Left lobe of liver (tissue), 2 donors: ENCODE measurements at regions not wholly inside any gene's neighbourhood (a gene's known extent, or its start where the extent isn't known, plus 50 kb on each side); places are given as distances from the start of the nearest gene placed in this dataset.
A peak's percentile ranks its signal among the peaks of the same experiment; 100 is the strongest.
"Not testable (repeated sequence)": the region's sequence is repeated elsewhere in the genome, so short reads cannot be mapped to it uniquely, and the experiment has no call there.

Source experiments
- ATAC-seq: fragments of 200-7000 bp; cut with Tn5 transposase; one replicate; pipeline ENCODE4 v1.9.1; 2020; ENCODE audit warnings: mild to moderate bottlenecking, moderate library complexity
- DNase-seq: peaks from one replicate; pipeline ENCODE4 v3.0.0-alpha.2; 2020; ENCODE audit warnings: low spot score
- donor health status: DM: no; HTN: no; CAD: no; lungs with moderate emphysema.
- donor health status: DM: no; HTN: yes; CAD: no.

DNA sequence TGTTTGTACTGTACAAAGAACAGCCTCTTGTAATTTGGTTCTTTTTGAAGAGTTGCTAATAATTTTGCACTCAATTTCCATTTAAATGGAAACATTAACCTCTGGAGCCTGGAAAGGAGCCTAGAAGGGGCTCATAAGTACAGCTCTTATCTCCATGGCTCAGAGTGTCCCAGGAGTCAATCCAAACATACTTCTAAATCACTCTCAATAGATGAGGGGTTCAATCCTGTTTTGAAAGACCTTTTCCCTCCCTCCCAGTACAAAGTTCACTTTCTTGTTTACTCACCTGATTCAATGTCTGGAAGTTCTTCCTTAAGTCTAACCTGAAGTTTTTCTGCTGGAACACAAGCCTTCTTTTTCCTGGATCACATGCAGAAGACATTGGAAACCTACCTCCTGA is 273.0 kb upstream of the PLET1 start:
- no peak for DNase-seq
- ATAC-seq, result peak; percentile 52

DNA sequence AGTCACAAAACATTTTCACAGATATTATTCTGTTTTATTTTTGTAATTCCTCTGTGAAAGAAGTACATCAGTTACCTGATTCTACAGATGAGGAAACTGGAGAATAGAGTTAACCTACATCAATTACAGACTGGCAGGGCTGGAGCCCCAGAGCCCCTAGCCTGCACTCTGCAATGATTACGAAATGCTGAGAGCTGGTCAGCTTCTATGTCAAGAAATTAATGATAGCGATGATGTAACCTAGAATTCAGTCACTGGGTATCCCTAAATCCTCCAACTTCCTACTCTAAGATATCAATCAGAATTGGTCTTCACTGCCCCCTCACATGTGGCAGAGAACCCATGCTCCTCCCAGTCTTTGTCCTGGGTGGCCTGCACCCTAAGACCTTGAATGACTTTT is 273.5 kb upstream of the PLET1 start:
- DNase-seq, result no peak
- peak; percentile 21 for ATAC-seq

DNA sequence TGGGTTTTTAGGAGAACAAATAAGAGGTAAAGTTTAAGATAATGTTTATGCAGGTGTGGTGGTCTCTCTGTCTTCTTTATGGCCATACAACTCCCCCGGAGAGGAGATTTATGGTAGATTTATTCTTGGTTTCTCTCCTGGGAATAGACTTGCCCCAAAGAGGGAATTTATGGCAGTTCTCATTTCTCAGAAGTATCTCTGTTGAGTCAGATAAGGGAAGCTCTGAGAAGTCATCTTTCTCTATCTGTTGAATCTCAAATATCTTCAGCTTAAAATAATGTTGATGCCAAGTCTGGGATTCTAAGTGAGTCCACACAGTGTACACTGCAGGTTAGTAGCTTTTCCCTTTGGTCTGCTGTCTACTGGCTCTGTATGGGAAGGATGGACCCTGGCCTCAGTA is 276.4 kb upstream of the PLET1 start:
- no peak for DNase-seq
- no peak for ATAC-seq

DNA sequence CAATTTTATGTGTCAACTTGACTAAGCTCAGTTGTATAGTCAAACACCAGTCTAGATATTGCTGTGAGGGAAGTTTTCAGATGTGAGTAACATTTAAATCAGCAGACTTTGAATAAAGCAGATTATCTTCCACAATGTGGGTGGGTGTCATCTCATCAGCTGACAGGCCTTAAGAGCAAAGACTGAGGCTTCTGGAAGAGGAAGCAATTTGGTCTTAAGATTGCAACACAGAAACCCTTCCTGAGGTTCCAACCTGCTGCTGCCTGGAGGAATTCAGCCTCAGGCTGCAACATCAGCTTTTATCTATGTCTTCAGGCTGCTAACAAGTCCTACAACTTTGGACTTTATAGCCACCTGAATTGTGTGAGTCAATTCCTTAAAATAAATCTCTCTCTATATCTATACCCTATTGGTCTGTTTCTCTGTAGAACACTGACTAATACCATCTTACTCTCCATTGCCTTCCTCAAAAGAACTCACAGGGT is 277.2 kb upstream of the PLET1 start:
- DNase-seq (no peak), ATAC-seq (no peak)

DNA sequence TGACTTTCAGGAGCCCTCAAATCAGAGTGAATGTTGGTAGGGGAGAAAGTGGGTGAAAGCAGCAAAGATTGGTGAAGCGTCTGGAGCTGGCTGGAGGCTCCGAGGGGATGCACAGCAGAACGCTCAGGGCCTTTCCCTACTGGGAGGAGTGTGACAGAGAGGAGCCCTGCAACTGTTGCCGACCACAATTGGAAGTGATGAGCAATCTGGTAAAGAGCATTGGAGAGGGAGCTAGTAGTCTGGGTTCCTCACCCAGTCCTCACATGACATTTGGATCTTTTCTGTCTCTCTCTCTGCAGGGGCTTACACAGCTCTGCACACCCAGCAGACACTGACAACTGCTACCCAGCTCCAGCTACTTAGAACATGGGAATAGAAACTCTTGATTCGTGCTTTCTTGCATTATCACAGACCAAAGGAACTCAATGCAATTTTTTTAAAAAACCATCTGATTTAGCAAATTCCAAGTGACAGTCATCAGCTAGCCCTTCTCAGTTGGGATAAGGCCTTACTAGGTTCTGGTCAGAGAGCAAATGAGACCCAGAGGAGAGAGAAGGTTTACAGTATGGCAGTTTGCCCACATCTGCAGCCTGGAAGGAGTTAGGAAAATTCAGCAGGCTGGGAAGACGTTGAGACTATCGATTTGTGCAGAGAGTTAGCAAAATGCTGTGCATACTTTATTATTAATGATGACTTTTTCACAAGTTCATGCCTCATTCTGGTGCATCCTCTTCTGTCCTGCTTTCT is 278.0 kb upstream of the PLET1 start:
- ATAC-seq (no peak), DNase-seq (no peak)

DNA sequence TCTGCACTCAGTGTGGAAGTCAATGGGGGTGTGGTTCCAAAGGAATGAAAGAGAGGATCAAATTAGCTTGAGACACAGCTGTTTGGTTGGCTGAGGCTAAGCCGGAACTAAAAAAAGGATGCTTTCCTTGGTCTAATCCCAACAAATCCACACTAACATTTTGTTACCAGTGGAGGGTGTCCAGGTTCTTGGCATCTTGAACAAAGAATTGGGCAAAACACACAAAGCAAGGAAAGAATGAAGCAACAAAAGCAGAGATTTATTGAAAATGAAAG is 278.6 kb upstream of the PLET1 start:
- ATAC-seq, DNase-seq: not testable (repeated sequence)

DNA sequence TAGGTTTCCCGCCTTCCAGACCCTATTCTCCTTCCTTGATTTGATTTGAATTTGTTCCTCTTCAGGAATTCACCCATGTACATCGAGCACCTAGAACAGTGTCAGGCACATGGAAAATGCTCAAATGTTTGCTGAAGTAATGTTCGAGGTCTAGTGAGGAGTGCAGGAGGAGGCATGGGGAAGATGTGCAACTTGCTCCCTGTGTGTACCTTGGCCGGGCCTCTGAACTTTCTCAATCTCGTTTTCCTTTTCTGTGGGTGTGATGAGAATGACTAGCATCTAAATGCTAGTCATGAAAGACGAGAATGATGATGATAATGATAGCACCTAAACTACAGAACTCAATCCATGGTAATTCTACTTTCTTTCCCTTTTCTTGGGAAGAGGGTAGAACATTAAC is 279.1 kb upstream of the PLET1 start:
- ATAC-seq, result no peak

DNA sequence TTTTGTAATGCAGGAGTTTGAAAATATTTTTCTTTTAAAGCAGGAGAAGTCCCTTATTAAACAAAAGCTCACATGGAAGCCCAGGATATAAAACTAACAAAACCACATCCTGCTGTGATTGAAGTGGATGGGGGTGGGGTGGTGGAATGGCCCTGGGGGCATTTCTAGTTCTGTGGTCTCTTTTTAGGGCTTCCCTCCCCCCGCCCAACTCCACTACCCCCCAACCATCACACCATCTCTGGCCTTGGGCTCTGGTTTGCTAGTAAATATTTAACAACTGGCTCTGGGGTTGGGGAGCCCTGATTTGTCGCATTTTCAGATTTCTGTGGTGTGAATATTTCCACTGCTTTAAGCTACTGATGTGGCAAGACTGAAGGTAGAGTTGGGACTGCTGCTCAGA is 279.6 kb upstream of the PLET1 start:
- DNase-seq, result no peak
- no peak for ATAC-seq

More for the DNA sequence above, 279.1 kb upstream of the PLET1 start:
- no peak for DNase-seq

DNA sequence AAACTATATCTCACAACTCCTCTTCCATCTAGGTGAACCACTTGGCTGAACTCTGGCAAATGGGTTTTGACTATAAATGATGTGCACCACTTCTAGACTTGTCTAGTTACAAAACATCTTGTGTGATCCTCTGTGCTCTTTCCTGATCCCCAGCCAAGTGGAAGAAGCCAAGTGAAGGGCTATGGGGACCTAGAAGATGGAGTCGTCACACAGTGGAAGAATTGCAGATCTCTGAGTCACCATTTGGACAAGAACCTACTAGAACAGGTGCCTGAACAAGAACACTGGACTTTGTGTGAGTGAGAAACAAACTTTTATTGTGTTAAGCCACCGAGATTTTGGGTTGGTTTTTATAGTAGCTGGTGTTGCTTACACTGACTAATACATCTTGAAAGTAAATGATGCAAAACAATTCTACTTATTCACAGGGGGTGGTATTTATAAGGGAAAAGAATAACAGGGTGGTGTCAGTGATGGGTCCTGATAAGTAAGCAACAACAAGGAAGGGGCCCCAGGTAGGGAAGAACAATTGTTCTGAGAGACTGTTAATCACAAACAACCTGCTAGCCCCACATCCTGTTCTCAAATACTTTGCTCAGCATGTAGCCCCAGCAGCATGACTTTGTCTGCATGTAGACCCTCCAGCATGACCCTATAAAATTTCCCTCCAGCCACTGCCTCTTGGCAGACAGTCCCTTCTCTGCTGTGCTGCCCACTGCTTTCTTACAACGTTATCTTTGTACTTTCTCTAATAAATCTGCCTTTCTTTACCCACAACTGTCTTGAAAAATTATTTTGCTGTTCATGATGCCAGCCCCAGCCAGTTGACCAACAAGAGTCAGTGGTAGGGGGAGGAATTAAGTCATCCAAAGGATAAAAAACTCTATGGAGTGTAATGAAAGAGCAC is 280.7 kb upstream of the PLET1 start:
- ATAC-seq, result no peak
- no peak for DNase-seq

DNA sequence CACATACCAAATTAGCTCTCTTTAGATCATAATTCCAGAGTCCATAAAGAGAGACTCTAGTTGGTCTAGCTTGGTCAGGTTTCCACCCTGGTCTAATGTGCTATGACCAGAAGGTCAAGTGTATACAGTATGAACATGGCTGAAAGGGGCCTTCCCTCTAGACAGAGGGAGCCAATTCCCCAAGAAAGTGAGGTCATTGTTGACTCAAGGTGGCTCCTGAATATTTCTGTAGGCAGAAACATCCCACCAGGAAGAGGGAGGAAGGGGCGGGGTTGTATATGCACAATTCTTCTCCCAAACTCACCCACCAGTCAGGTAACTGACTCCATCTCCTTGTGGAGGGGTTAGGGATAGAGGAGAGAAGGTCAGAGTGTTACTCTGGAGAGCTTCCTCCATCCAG is 281.8 kb upstream of the PLET1 start:
- ATAC-seq (no peak), DNase-seq (no peak)

DNA sequence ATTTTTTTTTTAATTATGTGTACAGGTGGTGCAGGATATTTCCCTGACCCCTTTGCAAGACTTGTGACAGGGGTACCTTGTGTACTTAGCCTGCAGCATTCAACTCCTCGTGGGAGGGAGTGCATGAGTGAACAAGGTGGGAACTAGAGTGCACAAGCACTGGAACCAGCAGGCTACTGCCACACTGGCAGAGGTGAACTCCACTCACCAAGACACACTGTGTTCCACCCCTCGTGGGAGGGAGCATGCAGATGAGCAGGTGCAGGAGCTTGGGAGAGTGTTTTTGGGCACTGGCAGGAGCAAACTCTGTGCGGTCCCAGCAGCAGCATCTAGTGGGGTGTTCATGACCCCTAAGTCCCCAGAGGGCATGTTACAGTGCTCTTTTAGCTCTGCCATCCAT is 282.7 kb upstream of the PLET1 start:
- ATAC-seq (no peak), DNase-seq (no peak)

DNA sequence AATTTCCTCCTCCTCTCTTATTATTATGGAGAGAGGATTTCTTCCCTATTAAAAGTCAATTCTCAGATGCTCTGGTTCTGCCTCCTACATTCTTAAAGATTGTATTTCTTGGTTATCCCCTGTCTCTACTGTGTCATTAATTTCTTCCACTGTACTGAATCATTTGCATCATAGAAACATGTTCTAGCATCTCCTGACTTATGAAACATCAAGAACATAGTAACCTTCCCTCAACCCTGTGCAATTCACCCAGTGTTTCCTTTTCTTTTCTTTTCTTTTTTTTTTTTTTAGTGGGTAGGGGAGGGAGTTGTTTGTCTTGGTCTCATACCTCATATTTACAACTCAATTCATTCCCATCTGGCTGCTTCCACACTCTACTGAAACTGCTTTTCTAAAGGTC is 288.0 kb upstream of the PLET1 start:
- DNase-seq, result no peak
- ATAC-seq, result no peak

DNA sequence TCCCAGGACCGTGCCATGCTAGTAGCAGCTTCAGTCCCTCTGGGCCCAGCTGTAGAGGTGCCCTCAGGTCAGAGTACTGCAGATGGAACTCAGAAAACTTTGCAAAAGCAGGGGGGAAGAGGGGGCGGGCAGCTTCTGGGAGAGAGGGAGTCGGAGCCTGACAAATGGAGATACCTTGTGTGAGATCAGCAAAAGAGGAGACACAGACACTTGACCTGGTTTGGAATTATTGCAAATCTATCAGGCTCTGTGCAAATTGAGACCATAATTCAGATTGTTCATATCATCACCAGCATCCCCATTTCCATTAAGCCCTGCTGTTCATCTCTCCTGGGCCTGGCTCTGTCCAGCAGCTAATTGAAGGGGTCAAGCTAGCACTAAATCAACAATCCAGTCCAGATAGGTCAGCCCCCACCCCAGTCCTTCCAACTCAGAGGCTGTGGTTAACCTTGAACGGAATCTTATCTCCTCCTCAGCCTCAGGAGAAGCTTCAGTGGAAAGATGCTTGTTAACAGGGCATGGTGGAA is 292.6 kb upstream of the PLET1 start:
- ATAC-seq (no peak), DNase-seq (no peak)

DNA sequence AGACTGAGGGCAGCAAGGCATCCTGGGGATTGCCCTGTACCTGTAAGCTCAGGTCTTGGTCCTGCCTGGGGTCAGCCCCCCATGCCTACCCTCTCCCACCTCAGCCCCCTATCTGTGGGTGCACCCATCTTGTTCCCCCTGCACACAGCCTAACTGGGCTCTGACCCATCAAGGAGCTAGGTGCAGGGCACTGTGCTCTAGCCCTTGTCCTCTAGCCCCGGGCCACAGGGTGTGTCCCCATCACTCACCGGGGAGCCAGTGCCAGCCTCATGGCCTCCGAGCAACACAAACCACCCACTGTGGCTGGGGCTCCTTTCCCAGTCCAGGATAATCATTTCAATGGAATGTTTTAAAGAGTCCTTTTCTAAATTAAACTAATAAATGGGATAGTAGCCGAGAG is 293.9 kb upstream of the PLET1 start:
- ATAC-seq (no peak), DNase-seq (no peak)

DNA sequence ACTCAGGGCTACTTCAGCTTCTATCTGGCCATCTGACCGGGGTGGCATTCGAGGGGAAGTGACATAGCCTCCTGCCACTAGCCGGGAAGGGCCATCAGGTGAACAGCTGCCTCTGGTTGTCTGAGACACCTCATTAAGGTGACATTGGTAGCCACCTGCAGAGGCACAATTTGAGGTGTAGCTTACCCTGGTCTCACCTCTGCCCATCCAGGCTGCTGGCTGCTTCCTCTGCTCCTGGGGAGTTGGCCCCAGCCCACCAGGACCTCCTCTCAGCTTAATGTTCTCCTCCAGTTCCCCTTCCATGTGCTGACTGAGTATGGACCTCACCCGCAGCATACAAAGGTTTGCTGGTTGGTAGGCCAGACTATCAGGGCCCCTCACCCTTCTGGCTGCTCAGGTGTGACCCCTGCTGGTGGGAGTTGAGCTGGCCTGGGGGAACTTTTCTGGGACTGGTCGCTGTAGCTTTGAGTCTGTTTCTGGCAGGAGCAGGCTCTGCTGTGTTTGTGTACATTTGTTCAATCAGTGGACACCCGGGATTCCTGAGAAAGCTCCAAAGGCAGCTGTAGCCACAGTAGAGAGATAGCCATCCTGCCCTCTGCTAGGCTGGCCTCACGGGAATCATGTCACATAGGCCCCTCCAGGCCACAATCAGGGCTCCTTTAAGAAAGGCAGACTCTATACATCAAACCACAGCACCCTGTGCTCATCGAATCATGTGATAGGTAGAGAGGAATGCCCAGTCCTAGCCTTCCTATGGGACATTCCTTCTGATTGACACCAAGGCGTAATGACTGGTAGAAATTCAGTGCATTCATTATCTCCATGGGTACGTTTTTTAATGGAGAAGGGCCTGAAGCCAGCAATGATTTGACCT is 295.1 kb upstream of the PLET1 start:
- DNase-seq (peak; percentile 65), ATAC-seq (peak; percentile 95)

DNA sequence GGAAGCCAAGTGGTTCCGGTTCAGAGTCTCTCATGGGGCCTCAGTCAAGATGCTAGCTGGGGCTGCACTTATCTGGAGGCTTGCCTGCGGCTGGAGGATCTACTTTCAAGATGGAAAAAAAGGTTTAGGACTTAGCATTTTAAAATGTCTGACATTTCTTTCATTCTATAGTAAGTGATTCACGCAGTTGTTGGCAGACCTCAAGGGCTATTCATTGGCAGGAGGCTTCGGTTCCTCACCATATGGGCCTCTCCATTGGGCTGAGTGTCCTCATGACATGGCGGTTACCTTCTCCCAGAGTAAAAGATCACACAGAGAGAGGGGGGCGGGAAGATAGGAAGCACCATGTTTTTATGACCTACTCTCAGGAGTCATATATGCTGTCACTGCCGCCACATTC is 298.0 kb upstream of the PLET1 start:
- ATAC-seq, result no peak
- no peak for DNase-seq

DNA sequence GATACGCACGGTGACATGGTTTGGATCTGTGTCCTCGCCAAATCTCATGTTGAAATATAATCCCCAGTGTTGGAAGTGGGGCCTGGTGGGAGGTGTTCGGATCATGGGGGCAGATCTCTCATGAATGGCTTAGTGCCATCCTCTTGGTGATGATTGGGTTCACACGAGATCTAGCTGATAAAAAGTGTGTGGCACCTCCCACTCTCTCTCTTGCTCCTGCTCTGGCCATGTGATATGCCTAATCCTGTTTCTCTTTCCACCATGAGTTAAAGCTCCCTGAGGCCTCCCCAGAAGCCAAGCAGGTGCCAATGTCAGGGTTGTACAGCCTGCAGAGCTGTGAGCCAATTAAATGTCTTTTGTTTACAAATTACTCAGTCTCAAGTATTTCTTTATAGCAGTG is 303.1 kb upstream of the PLET1 start:
- peak; percentile 55 for DNase-seq
- ATAC-seq, result peak; percentile 46

DNA sequence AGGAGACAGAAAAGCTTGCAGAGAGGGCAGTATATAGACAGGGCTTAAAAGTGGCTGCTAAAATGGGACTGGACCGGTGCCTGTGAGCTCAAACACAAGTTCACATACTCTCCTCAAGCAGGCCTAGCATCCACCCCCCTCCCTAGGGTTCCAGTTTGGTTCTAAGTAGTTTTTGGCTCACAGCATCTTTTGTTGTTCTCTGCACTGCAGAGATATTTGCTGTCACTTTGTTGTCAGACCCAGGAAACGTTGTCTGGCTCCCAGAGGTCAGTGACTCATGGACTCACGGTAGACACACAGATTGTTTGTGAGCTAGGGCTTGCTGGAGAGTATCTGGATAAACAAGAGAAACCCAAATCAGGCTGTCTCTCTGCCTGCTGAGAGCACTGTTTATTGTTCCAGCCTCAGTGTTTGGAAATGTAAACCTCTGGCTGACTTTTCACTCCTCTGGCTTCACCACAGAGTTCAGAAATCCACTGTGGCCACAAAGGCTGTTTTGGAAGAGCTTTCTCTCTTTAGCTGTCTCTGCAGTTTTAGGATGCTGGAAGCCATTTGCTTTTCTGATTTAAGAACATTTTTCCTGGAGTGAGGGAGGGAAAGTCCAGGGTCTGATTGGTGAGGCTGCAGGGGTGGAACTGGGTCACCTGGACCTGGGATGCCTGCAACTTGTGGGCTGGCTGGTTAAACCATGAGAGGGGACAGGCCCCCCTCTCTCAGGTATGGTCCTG is 303.7 kb upstream of the PLET1 start:
- ATAC-seq, result peak; percentile 93
- DNase-seq, result peak; percentile 83

DNA sequence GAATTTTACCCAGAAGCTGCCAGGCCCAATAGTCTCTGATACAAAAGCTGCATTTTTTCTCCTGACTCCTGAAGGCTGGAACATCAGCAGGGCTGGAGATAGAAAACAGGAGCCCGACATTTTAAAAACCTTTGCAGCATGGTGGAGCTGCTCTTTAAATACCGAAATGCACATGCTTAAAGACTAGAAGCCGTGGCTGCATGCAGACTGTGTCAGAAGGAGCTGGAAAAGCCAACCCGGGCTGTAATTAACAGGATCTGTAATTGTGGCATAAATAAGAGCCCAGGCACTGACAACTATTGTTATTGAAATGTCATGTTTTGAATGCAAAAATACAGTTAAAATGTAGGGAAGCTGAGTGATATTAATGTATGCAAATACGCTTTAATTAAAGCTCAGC is 304.9 kb upstream of the PLET1 start:
- no peak for DNase-seq
- no peak for ATAC-seq

DNA sequence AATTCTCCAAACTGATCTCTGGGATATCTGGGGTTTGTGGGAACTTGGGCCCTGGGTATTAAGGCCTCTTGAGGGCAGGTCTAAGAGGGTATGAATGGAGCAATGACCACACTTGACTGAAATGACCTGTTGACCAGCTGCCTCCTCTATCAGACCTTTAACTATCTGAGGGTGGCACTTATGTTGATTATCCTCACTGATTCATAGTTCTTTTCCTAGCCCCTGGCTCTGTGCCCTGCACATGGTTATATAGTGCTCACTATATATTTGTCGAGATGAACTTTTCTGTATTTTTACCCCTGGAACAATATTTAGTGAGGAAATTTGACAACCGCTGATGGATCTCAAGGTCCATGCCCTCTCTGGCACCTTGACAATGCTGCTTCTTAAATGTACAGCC is 305.5 kb upstream of the PLET1 start:
- no peak for DNase-seq
- no peak for ATAC-seq

DNA sequence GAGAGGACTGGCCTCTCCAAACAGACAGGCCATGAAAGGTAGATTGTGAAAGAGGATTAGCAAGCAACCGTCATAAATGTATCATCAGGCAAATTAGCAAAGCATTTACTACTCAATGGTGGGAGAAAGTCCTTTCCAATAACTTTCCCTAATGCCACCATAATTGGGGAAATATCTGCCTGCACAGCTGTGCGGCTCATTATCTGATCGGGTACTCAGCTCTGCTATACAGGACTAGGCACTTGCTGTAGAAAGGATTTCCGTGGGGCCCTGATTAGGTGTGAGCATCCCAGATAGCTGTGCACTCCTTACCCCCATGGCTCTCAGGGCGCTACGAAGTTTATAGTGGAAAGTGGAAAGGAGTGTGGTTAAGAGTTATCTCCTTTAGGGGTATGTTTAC is 309.7 kb upstream of the PLET1 start:
- no peak for DNase-seq
- ATAC-seq, result no peak
